Keratinocyte (primary cell): ENCODE measurements at regions not wholly inside any gene's neighbourhood (a gene's known extent, or its start where the extent isn't known, plus 50 kb on each side); places are given as distances from the start of the nearest gene placed in this dataset.

Experiments
- CTCF ChIP-seq, 3 experiments: IDR thresholded peaks in 1 of 3; conservative IDR thresholded peaks in 1 of 3; optimal IDR thresholded peaks in 1 of 3; 2 replicates in 2 of 3; 3 replicates in 1 of 3; pipeline versions ENCODE3 to v1.5.1; 2011; ENCODE audit warnings: low read length in 3 of 3, mild to moderate bottlenecking in 3 of 3, moderate library complexity in 2 of 3, control low read depth in 1 of 3, inconsistent platforms in 1 of 3; ENCODE audit not compliant: insufficient read depth in 2 of 3; ENCODE audit errors: extremely low read depth in 1 of 3
- EZH2 ChIP-seq: IDR thresholded peaks from one replicate; pipeline ENCODE4 v1.6.1; 2012; ENCODE audit warnings: inconsistent platforms, mild to moderate bottlenecking, low read length, moderate library complexity

DNA sequence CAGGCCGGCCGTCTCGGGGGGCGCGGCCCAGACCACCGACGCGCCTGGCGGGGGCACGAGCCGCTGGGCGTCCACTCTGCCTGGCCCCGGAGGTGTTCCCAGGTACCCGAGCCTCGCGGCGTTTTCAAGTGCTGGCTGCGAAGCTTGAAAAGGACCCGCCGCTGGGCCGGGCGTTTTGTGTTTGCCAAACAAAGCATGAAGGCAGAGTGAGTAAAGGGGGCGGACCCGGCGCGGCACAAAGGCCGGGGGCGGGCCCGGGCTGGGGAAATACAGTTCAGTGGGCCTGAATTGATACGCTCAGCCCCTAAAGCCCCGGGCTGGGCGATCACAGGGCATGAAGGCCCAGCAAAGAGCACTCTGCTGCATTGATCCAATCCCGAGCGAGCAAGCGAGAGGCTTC is 65.4 kb downstream of the SOX3 start:
- TF ChIP-seq CTCF (optimal IDR thresholded peaks at IDR 0.05 in 1 of 3, IDR thresholded peaks at IDR 0.05 in 1 of 3, conservative IDR thresholded peaks at IDR 0.05 in 1 of 3; ENCODE audit: extremely low read depth in 1 of 3, insufficient read depth in 2 of 3, low read length in 3 of 3) = no peak
- TF ChIP-seq EZH2 = no peak
